ENCODE measurements at regions not wholly inside any gene's neighbourhood (a gene's known extent, or its start where the extent isn't known, plus 50 kb on each side); places are given as distances from the start of the nearest gene placed in this dataset.

GRCh38 chr3:28949580-28949979 lies 331.3 kb upstream of the RBMS3 start:
- DNase-seq (no peak), ATAC-seq (ENCODE audit: poor library complexity) (no peak)
- TF ChIP-seq CTCF (IDR thresholded peaks at IDR 0.05): no peak
- Mint-ChIP-seq H3K27ac (no peak overlapping the region), H3K4me1 (ENCODE audit: low read depth) (no peaks in the 10 kb centered on the region), H3K9me3 (no peaks in the 10 kb centered on the region), H3K4me3 (no peak overlapping the region), H3K36me3 (ENCODE audit: low read depth) (no peaks in the 10 kb centered on the region), H3K27me3 (no peaks in the 10 kb centered on the region)
- CTCF ChIA-PET: no interaction called here
- Histone ChIP-seq H3K4me3 (ENCODE audit: low read length) (no peak overlapping the region), H3K27me3 (ENCODE audit: control insufficient read depth in 1 of 2, insufficient read depth in 2 of 2, low read length in 2 of 2) (no peaks in the 10 kb centered on the region), H3K27ac (ENCODE audit: low read depth in 1 of 2, low read length in 2 of 2) (no peak overlapping the region), H3K9me3 (ENCODE audit: control insufficient read depth in 1 of 2, insufficient read depth in 1 of 2, low read length in 2 of 2) (no peaks in the 10 kb centered on the region), H3K4me1 (ENCODE audit: insufficient read depth, low read length) (no peaks in the 10 kb centered on the region), H3K36me3 (ENCODE audit: insufficient read depth, low read length) (no peaks in the 10 kb centered on the region)
- POLR2A ChIA-PET: no interaction called here
- intact Hi-C loops (cut with DNase I, micrococcal nuclease): no loop called here

DNA sequence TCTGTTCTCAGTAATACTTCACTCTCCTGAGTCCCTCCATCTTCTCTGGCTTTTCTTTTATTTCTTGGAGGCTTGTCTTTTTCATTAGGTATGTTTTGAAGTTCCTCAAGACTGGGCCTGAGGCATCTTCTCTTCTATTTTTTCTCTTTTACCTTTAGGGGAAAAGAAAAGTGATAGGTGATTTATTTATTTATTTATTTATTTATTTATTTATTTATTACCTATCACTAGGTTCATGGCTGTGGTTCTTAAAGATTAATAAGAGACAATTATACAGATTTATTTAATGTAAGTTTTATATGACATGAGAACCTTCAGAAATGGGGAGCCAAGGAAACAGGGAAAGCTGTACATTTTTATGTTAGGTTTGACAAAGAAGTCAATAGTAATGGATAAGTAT lies 330.3 kb upstream of the RBMS3 start:
- intact Hi-C loops (cut with DNase I, micrococcal nuclease): no loop called here
- Histone ChIP-seq H3K4me3 (ENCODE audit: low read length) (no peak overlapping the region), H3K9me3 (ENCODE audit: control insufficient read depth in 1 of 2, insufficient read depth in 1 of 2, low read length in 2 of 2) (no peaks in the 10 kb centered on the region), H3K4me1 (ENCODE audit: insufficient read depth, low read length) (no peaks in the 10 kb centered on the region), H3K27ac (ENCODE audit: low read depth in 1 of 2, low read length in 2 of 2) (no peak overlapping the region), H3K36me3 (ENCODE audit: insufficient read depth, low read length) (no peaks in the 10 kb centered on the region), H3K27me3 (ENCODE audit: control insufficient read depth in 1 of 2, insufficient read depth in 2 of 2, low read length in 2 of 2) (no peaks in the 10 kb centered on the region)
- no peak for TF ChIP-seq CTCF (IDR thresholded peaks at IDR 0.05)
- ChIA-PET POLR2A (no interaction called here), CTCF (no interaction called here)
- no peak overlapping the region for H3K27ac Mint-ChIP-seq
- H3K9me3 Mint-ChIP-seq: no peaks in the 10 kb centered on the region
- H3K4me1 Mint-ChIP-seq (ENCODE audit: low read depth): no peaks in the 10 kb centered on the region
- DNase-seq: no peak
- H3K27me3 Mint-ChIP-seq: no peaks in the 10 kb centered on the region
- no peaks in the 10 kb centered on the region for H3K36me3 Mint-ChIP-seq (ENCODE audit: low read depth)
- ATAC-seq (ENCODE audit: poor library complexity): no peak
- no peak overlapping the region for H3K4me3 Mint-ChIP-seq

- ATAC-seq (ENCODE audit: poor library complexity): no peak
- ChIA-PET POLR2A (no interaction called here), CTCF (no interaction called here)
- H3K9me3 ChIP-seq (ENCODE audit: control insufficient read depth in 1 of 2, insufficient read depth in 1 of 2, low read length in 2 of 2): no peaks in the 10 kb centered on the region
- no peaks in the 10 kb centered on the region for H3K27me3 ChIP-seq (ENCODE audit: control insufficient read depth in 1 of 2, insufficient read depth in 2 of 2, low read length in 2 of 2)
- DNase-seq: no peak
- TF ChIP-seq CTCF (IDR thresholded peaks at IDR 0.05): no peak
- Mint-ChIP-seq H3K27me3 (no peaks in the 10 kb centered on the region), H3K4me1 (ENCODE audit: low read depth) (no peaks in the 10 kb centered on the region), H3K36me3 (ENCODE audit: low read depth) (no peaks in the 10 kb centered on the region), H3K9me3 (no peaks in the 10 kb centered on the region), H3K4me3 (no peak overlapping the region), H3K27ac (no peak overlapping the region)
- H3K4me3 ChIP-seq (ENCODE audit: low read length): no peak overlapping the region
- H3K4me1 ChIP-seq (ENCODE audit: insufficient read depth, low read length): no peaks in the 10 kb centered on the region
- intact Hi-C loops (cut with DNase I, micrococcal nuclease): no loop called here
- H3K36me3 ChIP-seq (ENCODE audit: insufficient read depth, low read length): no peaks in the 10 kb centered on the region
- H3K27ac ChIP-seq (ENCODE audit: low read depth in 1 of 2, low read length in 2 of 2): no peak overlapping the region
Measured at GRCh38 chr3:28951772-28952556, 328.9 kb upstream of the RBMS3 start.
